ENCODE measurements at regions not wholly inside any gene's neighbourhood (a gene's known extent, or its start where the extent isn't known, plus 50 kb on each side); places are given as distances from the start of the nearest gene placed in this dataset.

DNA sequence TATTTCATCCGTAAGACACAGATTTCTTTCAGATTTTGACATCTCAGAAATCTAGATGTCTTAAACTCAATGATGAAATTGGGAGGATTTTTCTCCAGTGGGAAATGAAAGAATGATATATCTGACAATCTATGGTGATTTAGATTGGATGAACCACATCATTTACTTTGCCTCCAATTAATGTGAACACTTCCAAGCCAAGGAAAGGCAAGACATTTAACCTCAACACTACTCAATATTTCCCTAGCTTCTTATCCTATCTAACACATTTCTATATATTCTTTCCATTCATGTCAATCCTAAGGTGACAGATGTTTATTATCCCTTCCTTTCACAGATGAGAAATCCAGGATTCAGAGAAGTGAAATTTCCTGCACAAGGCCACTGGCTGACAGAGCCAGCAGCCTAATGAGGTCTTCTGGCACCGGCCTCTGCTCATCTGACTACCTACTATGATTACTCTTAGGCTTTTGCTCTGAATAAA lies 327.6 kb downstream of the IRS1 start:
- no peak for DNase-seq (ENCODE audit: low spot score)
- no peaks in the 10 kb centered on the region for H3K4me1 ChIP-seq (ENCODE audit: control insufficient read depth in 4 of 4, insufficient read depth in 4 of 4, low read length in 3 of 4)
- no peak overlapping the region for H3K27ac ChIP-seq (ENCODE audit: low read depth in 1 of 2, low read length in 2 of 2)
- H3K9me3 ChIP-seq (ENCODE audit: control insufficient read depth in 4 of 4, low read length in 3 of 4): peaks cover 0 to 4% (median 0%) of the 10 kb centered on the region in 4 donors
- WGBS: 64% methylated on average over 2 of the region's 2 CpGs
- H3K36me3 ChIP-seq (ENCODE audit: control insufficient read depth in 4 of 4, insufficient read depth in 3 of 4, low read depth in 1 of 4, low read length in 3 of 4): no peaks in the 10 kb centered on the region
- TF ChIP-seq HNF4A (conservative IDR thresholded peaks at IDR 0.05): no peak
- TF ChIP-seq HNF4G (IDR thresholded peaks at IDR 0.05): no peak
- TF ChIP-seq, protein P1, sequence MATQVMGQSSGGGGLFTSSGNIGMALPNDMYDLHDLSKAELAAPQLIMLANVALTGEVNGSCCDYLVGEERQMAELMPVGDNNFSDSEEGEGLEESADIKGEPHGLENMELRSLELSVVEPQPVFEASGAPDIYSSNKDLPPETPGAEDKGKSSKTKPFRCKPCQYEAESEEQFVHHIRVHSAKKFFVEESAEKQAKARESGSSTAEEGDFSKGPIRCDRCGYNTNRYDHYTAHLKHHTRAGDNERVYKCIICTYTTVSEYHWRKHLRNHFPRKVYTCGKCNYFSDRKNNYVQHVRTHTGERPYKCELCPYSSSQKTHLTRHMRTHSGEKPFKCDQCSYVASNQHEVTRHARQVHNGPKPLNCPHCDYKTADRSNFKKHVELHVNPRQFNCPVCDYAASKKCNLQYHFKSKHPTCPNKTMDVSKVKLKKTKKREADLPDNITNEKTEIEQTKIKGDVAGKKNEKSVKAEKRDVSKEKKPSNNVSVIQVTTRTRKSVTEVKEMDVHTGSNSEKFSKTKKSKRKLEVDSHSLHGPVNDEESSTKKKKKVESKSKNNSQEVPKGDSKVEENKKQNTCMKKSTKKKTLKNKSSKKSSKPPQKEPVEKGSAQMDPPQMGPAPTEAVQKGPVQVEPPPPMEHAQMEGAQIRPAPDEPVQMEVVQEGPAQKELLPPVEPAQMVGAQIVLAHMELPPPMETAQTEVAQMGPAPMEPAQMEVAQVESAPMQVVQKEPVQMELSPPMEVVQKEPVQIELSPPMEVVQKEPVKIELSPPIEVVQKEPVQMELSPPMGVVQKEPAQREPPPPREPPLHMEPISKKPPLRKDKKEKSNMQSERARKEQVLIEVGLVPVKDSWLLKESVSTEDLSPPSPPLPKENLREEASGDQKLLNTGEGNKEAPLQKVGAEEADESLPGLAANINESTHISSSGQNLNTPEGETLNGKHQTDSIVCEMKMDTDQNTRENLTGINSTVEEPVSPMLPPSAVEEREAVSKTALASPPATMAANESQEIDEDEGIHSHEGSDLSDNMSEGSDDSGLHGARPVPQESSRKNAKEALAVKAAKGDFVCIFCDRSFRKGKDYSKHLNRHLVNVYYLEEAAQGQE (IDR thresholded peaks at IDR 0.05): no peak
- no peak for TF ChIP-seq EGR1 (IDR thresholded peaks at IDR 0.05; ENCODE audit: low read depth in 2 of 2)
- TF ChIP-seq RAD21 (IDR thresholded peaks at IDR 0.05): no peak
- TF ChIP-seq, protein P2, sequence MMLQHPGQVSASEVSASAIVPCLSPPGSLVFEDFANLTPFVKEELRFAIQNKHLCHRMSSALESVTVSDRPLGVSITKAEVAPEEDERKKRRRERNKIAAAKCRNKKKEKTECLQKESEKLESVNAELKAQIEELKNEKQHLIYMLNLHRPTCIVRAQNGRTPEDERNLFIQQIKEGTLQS (IDR thresholded peaks at IDR 0.05): no peak
- no peak for TF ChIP-seq YY1 (IDR thresholded peaks at IDR 0.05)
- TF ChIP-seq RXRA (IDR thresholded peaks at IDR 0.05): no peak
- TF ChIP-seq, protein P3, sequence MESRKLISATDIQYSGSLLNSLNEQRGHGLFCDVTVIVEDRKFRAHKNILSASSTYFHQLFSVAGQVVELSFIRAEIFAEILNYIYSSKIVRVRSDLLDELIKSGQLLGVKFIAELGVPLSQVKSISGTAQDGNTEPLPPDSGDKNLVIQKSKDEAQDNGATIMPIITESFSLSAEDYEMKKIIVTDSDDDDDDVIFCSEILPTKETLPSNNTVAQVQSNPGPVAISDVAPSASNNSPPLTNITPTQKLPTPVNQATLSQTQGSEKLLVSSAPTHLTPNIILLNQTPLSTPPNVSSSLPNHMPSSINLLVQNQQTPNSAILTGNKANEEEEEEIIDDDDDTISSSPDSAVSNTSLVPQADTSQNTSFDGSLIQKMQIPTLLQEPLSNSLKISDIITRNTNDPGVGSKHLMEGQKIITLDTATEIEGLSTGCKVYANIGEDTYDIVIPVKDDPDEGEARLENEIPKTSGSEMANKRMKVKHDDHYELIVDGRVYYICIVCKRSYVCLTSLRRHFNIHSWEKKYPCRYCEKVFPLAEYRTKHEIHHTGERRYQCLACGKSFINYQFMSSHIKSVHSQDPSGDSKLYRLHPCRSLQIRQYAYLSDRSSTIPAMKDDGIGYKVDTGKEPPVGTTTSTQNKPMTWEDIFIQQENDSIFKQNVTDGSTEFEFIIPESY (IDR thresholded peaks at IDR 0.05): no peak
- TF ChIP-seq SP1 (IDR thresholded peaks at IDR 0.05): no peak
- H3K9ac ChIP-seq (ENCODE audit: low read depth in 1 of 2, low read length in 2 of 2): no peak overlapping the region
- H3K27me3 ChIP-seq (ENCODE audit: control insufficient read depth in 4 of 4, insufficient read depth in 4 of 4, low read length in 3 of 4): no peaks in the 10 kb centered on the region
- H3K4me3 ChIP-seq (ENCODE audit: low read depth in 1 of 3, low read length in 3 of 3): no peak overlapping the region

DNA sequence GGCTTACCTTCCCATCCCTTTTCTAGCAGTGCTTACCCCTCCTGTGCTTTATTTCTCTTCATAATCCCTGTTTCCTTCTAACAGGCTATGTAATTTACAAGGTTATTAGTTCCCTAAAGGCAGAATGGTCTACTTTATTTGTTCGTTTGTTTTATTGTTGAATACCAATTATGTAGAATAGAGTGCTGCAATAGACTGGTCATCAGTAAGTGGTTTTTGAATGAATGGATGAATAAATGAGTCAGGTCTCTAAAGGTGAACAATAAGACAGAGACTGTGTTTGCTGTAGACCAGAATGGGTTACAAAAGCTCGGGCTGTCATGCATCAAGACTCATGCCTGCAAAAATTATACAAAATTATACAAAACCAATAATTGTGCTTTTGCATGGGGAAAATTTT lies 332.0 kb downstream of the IRS1 start:
- Histone ChIP-seq H3K9ac (ENCODE audit: low read depth in 1 of 2, low read length in 2 of 2) (no peak overlapping the region), H3K4me1 (ENCODE audit: control insufficient read depth in 4 of 4, insufficient read depth in 4 of 4, low read length in 3 of 4) (no peaks in the 10 kb centered on the region), H3K36me3 (ENCODE audit: control insufficient read depth in 4 of 4, insufficient read depth in 3 of 4, low read depth in 1 of 4, low read length in 3 of 4) (no peaks in the 10 kb centered on the region), H3K27me3 (ENCODE audit: control insufficient read depth in 4 of 4, insufficient read depth in 4 of 4, low read length in 3 of 4) (no peaks in the 10 kb centered on the region), H3K4me3 (ENCODE audit: low read depth in 1 of 3, low read length in 3 of 3) (no peak overlapping the region), H3K27ac (ENCODE audit: low read depth in 1 of 2, low read length in 2 of 2) (no peak overlapping the region), H3K9me3 (ENCODE audit: control insufficient read depth in 4 of 4, low read length in 3 of 4) (no peaks in the 10 kb centered on the region)
- no peak for TF ChIP-seq RAD21 (IDR thresholded peaks at IDR 0.05)
- TF ChIP-seq GABPA (IDR thresholded peaks at IDR 0.05 in 1 of 2, conservative IDR thresholded peaks at IDR 0.05 in 1 of 2): no peak
- no peak for TF ChIP-seq JUND (IDR thresholded peaks at IDR 0.05)
- TF ChIP-seq, protein P4, sequence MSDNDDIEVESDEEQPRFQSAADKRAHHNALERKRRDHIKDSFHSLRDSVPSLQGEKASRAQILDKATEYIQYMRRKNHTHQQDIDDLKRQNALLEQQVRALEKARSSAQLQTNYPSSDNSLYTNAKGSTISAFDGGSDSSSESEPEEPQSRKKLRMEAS (IDR thresholded peaks at IDR 0.05): no peak
- TF ChIP-seq HNF4G (IDR thresholded peaks at IDR 0.05): no peak
- no peak for TF ChIP-seq HNF4A (conservative IDR thresholded peaks at IDR 0.05)
- TF ChIP-seq RXRA (IDR thresholded peaks at IDR 0.05): no peak
- TF ChIP-seq, protein P3 (IDR thresholded peaks at IDR 0.05): no peak
- TF ChIP-seq, protein P2 (IDR thresholded peaks at IDR 0.05): no peak
- TF ChIP-seq, protein P1 (IDR thresholded peaks at IDR 0.05): no peak
- no peak for TF ChIP-seq FOXA2 (IDR thresholded peaks at IDR 0.05)
- TF ChIP-seq YY1 (IDR thresholded peaks at IDR 0.05): no peak
- no peak for TF ChIP-seq SP1 (IDR thresholded peaks at IDR 0.05)
- TF ChIP-seq FOXA1 (IDR thresholded peaks at IDR 0.05): no peak
- TF ChIP-seq, protein P5, sequence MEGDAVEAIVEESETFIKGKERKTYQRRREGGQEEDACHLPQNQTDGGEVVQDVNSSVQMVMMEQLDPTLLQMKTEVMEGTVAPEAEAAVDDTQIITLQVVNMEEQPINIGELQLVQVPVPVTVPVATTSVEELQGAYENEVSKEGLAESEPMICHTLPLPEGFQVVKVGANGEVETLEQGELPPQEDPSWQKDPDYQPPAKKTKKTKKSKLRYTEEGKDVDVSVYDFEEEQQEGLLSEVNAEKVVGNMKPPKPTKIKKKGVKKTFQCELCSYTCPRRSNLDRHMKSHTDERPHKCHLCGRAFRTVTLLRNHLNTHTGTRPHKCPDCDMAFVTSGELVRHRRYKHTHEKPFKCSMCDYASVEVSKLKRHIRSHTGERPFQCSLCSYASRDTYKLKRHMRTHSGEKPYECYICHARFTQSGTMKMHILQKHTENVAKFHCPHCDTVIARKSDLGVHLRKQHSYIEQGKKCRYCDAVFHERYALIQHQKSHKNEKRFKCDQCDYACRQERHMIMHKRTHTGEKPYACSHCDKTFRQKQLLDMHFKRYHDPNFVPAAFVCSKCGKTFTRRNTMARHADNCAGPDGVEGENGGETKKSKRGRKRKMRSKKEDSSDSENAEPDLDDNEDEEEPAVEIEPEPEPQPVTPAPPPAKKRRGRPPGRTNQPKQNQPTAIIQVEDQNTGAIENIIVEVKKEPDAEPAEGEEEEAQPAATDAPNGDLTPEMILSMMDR (IDR thresholded peaks at IDR 0.05; ENCODE audit: low read depth, low read length, missing input control): no peak
- TF ChIP-seq TAF1 (conservative IDR thresholded peaks at IDR 0.05): no peak
- no peak for TF ChIP-seq NR2F2 (IDR thresholded peaks at IDR 0.05)
- TF ChIP-seq EGR1 (IDR thresholded peaks at IDR 0.05; ENCODE audit: low read depth in 2 of 2): no peak
- WGBS: 93% methylated on average over 2 of the region's 2 CpGs
- DNase-seq (ENCODE audit: low spot score): no peak

Measured in liver (tissue), 8 donors.